Thymus (tissue), 11 donors: ENCODE measurements at regions not wholly inside any gene's neighbourhood (a gene's known extent, or its start where the extent isn't known, plus 50 kb on each side); places are given as distances from the start of the nearest gene placed in this dataset.

ENCODE experiments used
- DNase-seq, 9 donors: peaks; one replicate each; pipeline ENCODE4 v3.0.0-alpha.2; 2013; ENCODE audit warnings: low spot score in 9 of 9, low read depth in 6 of 9, missing footprints in 1 of 9
- H3K27ac ChIP-seq, 2 donors: one replicate each; pipeline ENCODE4 v1.5.1; 2013; ENCODE audit warnings: control low read depth in 1 of 2, low read depth in 1 of 2, low read length in 1 of 2, mild to moderate bottlenecking in 1 of 2, moderate library complexity in 1 of 2
- H3K27me3 ChIP-seq, 2 donors: one replicate each; pipeline ENCODE4 v1.5.1; 2013; ENCODE audit warnings: low read length in 1 of 2; ENCODE audit not compliant: control insufficient read depth in 2 of 2, insufficient read depth in 1 of 2
- H3K36me3 ChIP-seq, 2 donors: one replicate each; pipeline ENCODE4 v1.5.1; 2013; ENCODE audit warnings: low read length in 1 of 2, mild to moderate bottlenecking in 1 of 2, moderate library complexity in 1 of 2; ENCODE audit not compliant: control insufficient read depth in 2 of 2, insufficient read depth in 2 of 2
- H3K4me1 ChIP-seq, 2 donors: one replicate each; pipeline ENCODE4 v1.5.1; 2013; ENCODE audit warnings: low read length in 2 of 2; ENCODE audit not compliant: control insufficient read depth in 2 of 2, insufficient read depth in 2 of 2
- H3K4me3 ChIP-seq, 2 donors: one replicate each; pipeline ENCODE4 v1.5.1; 2013; ENCODE audit warnings: low read length in 2 of 2, control low read depth in 1 of 2, mild to moderate bottlenecking in 1 of 2
- H3K9me3 ChIP-seq, 2 donors: one replicate each; pipeline ENCODE4 v1.5.1; 2013; ENCODE audit warnings: low read length in 1 of 2, mild to moderate bottlenecking in 1 of 2; ENCODE audit not compliant: control insufficient read depth in 2 of 2, insufficient read depth in 1 of 2
- WGBS: extraction: QIAGEN DNeasy Blood & Tissue Kit; methylation state at CpG from one replicate; pipeline ENCODE4 v1.1.7; 2013; 5-methylcytosine and 5-hydroxymethylcytosine counted together
- donor health status: healthy.

DNA sequence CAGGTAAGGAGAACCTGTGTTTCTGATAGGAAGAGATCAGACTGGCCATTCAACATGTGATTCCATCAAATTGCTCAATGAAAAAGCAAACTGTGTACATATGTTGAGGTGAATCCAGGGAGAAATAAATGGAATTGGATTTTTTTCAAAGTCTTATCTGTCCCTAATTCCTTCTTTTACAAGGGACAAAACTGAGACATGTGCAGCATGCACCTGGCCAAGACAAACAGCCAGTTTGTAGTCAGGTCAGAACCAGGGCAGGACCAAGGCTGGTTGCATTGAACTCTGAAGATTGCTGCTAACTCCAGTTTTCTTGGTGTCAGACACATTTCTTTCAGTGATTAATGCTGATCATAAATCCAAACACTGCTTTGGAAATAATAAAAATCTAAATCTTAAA, 69.6 kb upstream of the CCDC190 start:
- Histone ChIP-seq H3K27me3 (no peaks in the 10 kb centered on the region), H3K27ac (no peak overlapping the region), H3K36me3 (no peaks in the 10 kb centered on the region), H3K4me1 (no peaks in the 10 kb centered on the region), H3K9me3 (no peaks in the 10 kb centered on the region), H3K4me3 (no peak overlapping the region)
- no peak for DNase-seq

DNA sequence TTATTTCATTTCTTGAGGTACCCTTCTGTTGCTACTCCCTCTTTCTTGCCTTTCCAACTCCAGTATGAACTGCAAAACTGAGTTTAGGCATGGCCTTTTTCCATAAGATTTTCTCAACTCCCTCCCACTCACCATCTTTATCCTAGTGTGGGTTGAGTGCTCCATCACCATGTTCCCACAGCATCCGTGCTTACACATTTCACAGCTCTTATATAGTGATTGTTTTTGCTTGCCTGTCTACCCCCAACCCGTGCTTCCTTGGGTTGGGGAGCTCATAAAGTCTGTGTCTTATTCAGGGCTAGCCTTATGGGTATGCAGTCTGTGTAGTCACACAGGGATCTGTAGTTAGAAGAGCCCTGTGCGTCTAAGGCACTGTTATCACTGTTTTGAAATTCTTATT, 68.2 kb upstream of the CCDC190 start:
- Histone ChIP-seq H3K27ac (no peak overlapping the region), H3K9me3 (no peaks in the 10 kb centered on the region), H3K4me3 (no peak overlapping the region), H3K4me1 (no peaks in the 10 kb centered on the region), H3K27me3 (no peaks in the 10 kb centered on the region), H3K36me3 (no peaks in the 10 kb centered on the region)
- 88% methylated on average over 3 of the region's 3 CpGs for WGBS
- DNase-seq, result no peak

DNA sequence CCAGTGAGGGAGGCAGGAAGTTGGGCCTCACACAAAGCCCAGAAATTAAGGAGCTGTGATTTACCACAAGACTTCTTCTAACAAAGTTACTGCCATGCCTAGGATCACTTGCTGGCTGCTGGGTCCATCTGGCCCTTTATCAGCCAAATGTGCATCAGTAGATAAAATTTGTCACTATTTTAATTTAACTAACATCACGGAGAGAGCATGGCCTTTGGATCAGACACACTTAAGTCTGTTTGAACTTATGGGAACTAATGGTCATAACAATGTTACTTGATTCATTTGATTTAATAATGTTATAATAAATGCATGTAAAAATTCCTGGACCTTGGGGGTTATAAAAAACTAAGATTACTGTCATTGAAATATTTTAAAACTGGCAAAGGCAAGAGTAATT, 67.2 kb upstream of the CCDC190 start:
- no peaks in the 10 kb centered on the region for H3K9me3 ChIP-seq
- no peak overlapping the region for H3K27ac ChIP-seq
- WGBS, result 67% methylated on average over 1 of the region's 1 CpG
- no peaks in the 10 kb centered on the region for H3K4me1 ChIP-seq
- no peaks in the 10 kb centered on the region for H3K27me3 ChIP-seq
- no peak for DNase-seq
- no peak overlapping the region for H3K4me3 ChIP-seq
- no peaks in the 10 kb centered on the region for H3K36me3 ChIP-seq

DNA sequence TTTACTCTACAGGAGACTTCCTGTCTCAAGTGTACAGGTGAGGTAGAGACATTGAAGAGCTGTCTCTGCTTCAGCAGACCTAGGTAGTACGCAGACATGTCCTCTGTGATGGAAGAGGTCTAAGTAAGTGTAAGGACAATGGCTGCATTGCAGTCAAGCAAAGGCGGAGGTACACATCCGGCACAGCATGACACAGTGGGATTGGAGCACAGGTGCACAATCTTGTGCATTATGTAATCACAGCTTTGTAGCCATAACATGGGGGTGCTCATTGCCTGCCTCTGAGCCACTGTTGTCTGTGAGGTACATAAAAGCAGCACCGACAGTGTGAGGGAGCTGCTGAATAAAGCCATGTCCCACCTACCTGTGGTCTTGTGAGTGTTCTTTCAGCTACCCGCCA, 66.4 kb upstream of the CCDC190 start:
- Histone ChIP-seq H3K9me3 (no peaks in the 10 kb centered on the region), H3K27me3 (no peaks in the 10 kb centered on the region), H3K27ac (no peak overlapping the region), H3K4me3 (no peak overlapping the region), H3K36me3 (no peaks in the 10 kb centered on the region), H3K4me1 (no peaks in the 10 kb centered on the region)
- 92% methylated on average over 5 of the region's 5 CpGs for WGBS
- DNase-seq, result no peak

DNA sequence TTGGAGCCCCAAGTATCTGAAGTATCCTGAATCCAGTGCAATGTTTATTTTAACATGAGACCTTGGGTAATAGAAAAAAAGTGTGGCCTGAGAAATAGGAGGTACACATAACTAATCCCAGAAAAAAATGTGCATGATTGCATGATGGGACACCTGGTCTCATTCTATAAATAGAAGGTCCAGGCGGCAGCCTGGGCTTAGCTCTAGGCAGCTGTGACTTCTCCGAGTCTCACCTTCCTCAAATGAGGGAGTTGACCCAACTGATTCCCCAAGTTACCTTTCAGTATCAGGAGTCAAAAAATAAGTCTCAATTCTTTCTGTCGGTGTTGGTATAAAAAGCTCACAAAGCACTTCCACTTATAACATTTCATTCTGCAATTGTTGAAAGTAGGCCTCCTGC, 65.9 kb upstream of the CCDC190 start:
- H3K36me3 ChIP-seq, result no peaks in the 10 kb centered on the region
- H3K9me3 ChIP-seq, result no peaks in the 10 kb centered on the region
- H3K27me3 ChIP-seq, result no peaks in the 10 kb centered on the region
- DNase-seq, result no peak
- no peaks in the 10 kb centered on the region for H3K4me1 ChIP-seq
- WGBS, result 94% methylated on average over 3 of the region's 3 CpGs
- no peak overlapping the region for H3K27ac ChIP-seq
- no peak overlapping the region for H3K4me3 ChIP-seq

DNA sequence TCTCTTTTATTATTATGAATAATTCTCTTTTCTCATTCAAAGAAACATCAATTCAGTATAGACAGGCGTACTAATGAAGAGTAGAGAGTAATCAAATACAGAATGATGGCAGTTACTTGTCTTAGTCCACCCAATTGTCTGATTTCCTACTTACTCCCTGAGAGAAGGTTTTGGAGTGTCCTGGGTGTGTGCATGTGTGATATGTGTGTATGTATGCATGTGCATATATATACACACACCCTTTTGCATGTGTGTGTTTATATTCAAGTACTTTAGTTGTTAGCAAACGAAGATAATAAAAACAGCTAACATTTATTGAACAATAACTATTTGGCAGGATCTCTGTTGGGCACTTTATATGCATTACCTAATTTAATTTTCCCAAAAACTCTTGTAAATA, 63.2 kb upstream of the CCDC190 start:
- Histone ChIP-seq H3K4me3 (no peak overlapping the region), H3K36me3 (no peaks in the 10 kb centered on the region), H3K4me1 (no peaks in the 10 kb centered on the region), H3K9me3 (no peaks in the 10 kb centered on the region), H3K27me3 (no peaks in the 10 kb centered on the region), H3K27ac (no peak overlapping the region)
- 89% methylated on average over 2 of the region's 2 CpGs for WGBS
- DNase-seq, result no peak

DNA sequence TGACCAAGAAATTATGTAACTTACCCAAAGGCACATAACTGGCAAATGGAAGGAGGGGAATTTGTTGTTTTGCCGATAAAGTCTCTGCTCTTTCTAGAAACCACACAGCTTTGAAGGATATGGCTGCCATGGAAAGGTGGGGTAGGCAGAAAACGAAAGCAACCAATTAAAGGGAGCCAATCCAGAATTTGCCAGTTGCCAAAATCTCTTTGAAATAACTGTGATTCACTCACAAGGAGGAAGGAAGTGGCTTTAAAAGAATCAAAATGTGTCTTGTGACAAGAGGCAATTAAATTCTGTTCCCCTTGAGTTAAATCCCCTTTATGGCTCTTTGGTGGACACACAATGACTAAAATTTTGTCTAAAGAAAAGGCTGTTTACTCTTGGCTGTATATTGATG, 61.2 kb upstream of the CCDC190 start:
- Histone ChIP-seq H3K4me3 (no peak overlapping the region), H3K36me3 (no peaks in the 10 kb centered on the region), H3K27me3 (no peaks in the 10 kb centered on the region), H3K27ac (no peak overlapping the region), H3K4me1 (no peaks in the 10 kb centered on the region), H3K9me3 (no peaks in the 10 kb centered on the region)
- DNase-seq, result peak in 1 of 9 donors; percentile 6
- WGBS, result 22% methylated on average over 2 of the region's 2 CpGs

DNA sequence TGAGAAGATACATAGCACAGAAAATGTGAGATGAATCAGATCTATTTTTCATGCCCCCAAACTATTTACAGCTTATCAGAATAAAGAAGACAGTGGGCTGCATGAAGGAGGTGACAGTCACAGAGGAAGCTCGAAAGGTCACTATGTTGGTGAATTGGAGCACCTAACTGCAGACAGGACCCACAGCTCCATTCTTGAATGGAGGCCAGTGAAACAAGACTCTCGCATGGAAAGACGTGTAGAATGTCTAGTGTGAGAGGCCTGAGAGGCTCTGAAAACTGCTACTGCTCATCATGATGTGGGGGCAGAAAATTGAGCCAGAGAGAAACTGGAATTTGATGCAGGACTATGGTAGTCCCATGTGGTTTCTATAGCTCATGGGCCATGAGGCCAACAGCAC, 60.3 kb upstream of the CCDC190 start:
- no peaks in the 10 kb centered on the region for H3K36me3 ChIP-seq
- no peaks in the 10 kb centered on the region for H3K9me3 ChIP-seq
- no peaks in the 10 kb centered on the region for H3K4me1 ChIP-seq
- 94% methylated on average over 3 of the region's 3 CpGs for WGBS
- H3K27ac ChIP-seq, result no peak overlapping the region
- no peak for DNase-seq
- no peaks in the 10 kb centered on the region for H3K27me3 ChIP-seq
- H3K4me3 ChIP-seq, result no peak overlapping the region

DNA sequence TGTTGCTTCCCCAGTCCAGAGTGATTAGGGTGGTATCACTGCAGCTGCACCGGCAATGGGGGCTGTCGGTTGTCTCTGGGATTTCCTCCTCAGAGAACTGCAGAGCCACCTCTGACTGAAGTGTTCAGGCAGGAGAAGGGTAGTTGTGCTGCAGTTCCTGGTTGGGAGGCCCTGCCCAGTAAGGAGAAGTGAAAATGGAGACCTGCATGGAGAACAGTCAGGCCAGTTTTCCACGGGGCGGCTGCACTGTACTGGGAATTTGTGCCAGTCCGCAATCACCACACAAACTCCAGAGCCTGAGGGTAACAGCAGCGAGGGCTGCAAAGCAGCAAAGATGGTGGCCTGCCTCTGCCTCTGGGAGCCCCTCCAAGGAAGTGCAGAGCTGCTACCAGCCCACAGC, 58.1 kb upstream of the CCDC190 start:
- H3K27ac ChIP-seq, result no peak overlapping the region
- WGBS, result 83% methylated on average over 6 of the region's 6 CpGs
- DNase-seq, result no peak

DNA sequence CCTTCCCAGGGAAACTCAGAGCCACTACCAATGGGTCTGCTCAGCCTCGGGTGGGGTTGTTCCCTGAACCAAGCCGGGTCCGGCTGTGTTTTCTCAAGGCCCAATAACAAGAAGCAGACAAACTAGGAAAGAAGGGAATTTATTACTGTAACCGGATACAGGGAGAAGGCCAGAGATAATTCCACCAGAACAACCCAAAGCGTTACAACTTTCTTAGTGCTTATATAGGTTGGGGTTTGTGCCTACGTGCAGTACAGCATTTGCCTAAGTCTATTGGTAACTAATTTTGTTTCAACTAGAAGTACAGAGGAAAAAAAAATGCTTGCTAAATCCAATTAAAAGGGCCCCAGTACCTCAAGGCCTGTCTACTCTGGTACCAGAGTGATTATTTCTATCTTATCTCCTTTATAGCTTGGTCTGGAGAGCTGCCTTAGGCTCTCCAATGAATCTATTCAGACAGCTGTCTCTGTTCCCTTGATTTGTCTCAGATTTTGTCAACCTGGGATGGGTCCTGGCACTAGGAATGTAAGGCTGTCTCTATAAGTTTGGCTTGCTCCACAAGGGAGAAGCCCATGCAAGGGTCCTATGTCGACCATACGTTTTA, 57.3 kb upstream of the CCDC190 start:
- Histone ChIP-seq H3K36me3 (no peaks in the 10 kb centered on the region), H3K4me3 (no peak overlapping the region), H3K4me1 (no peaks in the 10 kb centered on the region), H3K27ac (no peak overlapping the region), H3K9me3 (no peaks in the 10 kb centered on the region), H3K27me3 (no peaks in the 10 kb centered on the region)
- DNase-seq, result no peak
- WGBS, result 88% methylated on average over 8 of the region's 8 CpGs

More for the DNA sequence above, 58.1 kb upstream of the CCDC190 start:
- no peaks in the 10 kb centered on the region for H3K27me3 ChIP-seq
- H3K4me1 ChIP-seq, result no peaks in the 10 kb centered on the region
- H3K9me3 ChIP-seq, result no peaks in the 10 kb centered on the region
- H3K4me3 ChIP-seq, result no peak overlapping the region
- no peaks in the 10 kb centered on the region for H3K36me3 ChIP-seq
